Upper lobe of left lung (tissue), 6 donors: ENCODE measurements at regions not wholly inside any gene's neighbourhood (a gene's known extent, or its start where the extent isn't known, plus 50 kb on each side); places are given as distances from the start of the nearest gene placed in this dataset.

ENCODE experiments used
- ATAC-seq, 2 donors: fragments of 200-7000 bp; cut with Tn5 transposase; one replicate each; pipeline ENCODE4 v1.9.1; 2022; ENCODE audit warnings: mild to moderate bottlenecking in 2 of 2, moderate library complexity in 2 of 2; ENCODE audit not compliant: low FRiP score in 2 of 2
- DNase-seq, 2 donors: peaks; one replicate each; pipeline ENCODE4 v3.0.0-alpha.2; 2019 to 2020
- H3K27ac ChIP-seq, 4 donors: fragments of 200-600 bp; sonication (generic); one replicate each; pipeline ENCODE4 v1.5.1; 2016 to 2019
- H3K27me3 ChIP-seq, 4 donors: fragments of 200-600 bp; sonication (generic); one replicate each; pipeline ENCODE4 v1.5.1; 2017 to 2019
- H3K36me3 ChIP-seq, 4 donors: fragments of 200-600 bp; sonication (generic); one replicate each; pipeline ENCODE4 v1.5.1; 2016 to 2019
- H3K4me1 ChIP-seq, 4 donors: fragments of 200-600 bp; sonication (generic); one replicate each; pipeline ENCODE4 v1.5.1; 2018 to 2019
- H3K4me3 ChIP-seq, 4 donors: fragments of 200-600 bp; sonication (generic); one replicate each; pipeline ENCODE4 v1.5.1; 2017 to 2019; ENCODE audit warnings: mild to moderate bottlenecking in 2 of 4, moderate library complexity in 1 of 4
- H3K9me3 ChIP-seq, 4 donors: fragments of 200-600 bp; sonication (generic); one replicate each; pipeline ENCODE4 v1.5.1; 2018 to 2019
- EP300 ChIP-seq, 4 donors: sonication (generic); formaldehyde crosslinking; IDR thresholded peaks; one replicate each; pipeline ENCODE4 v1.5.1; 2017; ENCODE audit warnings: antibody characterized with exemption in 4 of 4, control low read depth in 2 of 4
- POLR2A ChIP-seq, 4 donors: fragments of 450-650 bp; IDR thresholded peaks; one replicate each; pipeline ENCODE4 v1.5.1; 2016 to 2017; ENCODE audit warnings: antibody characterized with exemption in 4 of 4, mild to moderate bottlenecking in 2 of 4
- POLR2AphosphoS5 ChIP-seq, 2 donors: sonication (generic); formaldehyde crosslinking; IDR thresholded peaks; one replicate each; pipeline ENCODE4 v1.5.1; 2017; ENCODE audit warnings: antibody characterized with exemption in 2 of 2
- WGBS, 2 donors: methylation state at CpG; one replicate each; pipeline ENCODE4 v1.1.5; 2017 to 2018; 5-methylcytosine and 5-hydroxymethylcytosine counted together
- TF ChIP-seq, protein P1 (sequence below), 6 experiments: fragments of 450-650 bp in 4 of 6; fragments of 200-600 bp in 2 of 6; sonication (generic) in 2 of 6; IDR thresholded peaks; one replicate each; pipeline ENCODE4 v1.5.1; 2016 to 2019; ENCODE audit warnings: antibody characterized with exemption in 6 of 6
- donor health status: DM: no; HTN: no; CAD: no; lungs with moderate emphysema.
- donor health status: DM: no; HTN: yes; CAD: no; lungs with severe emphysema.

DNA sequence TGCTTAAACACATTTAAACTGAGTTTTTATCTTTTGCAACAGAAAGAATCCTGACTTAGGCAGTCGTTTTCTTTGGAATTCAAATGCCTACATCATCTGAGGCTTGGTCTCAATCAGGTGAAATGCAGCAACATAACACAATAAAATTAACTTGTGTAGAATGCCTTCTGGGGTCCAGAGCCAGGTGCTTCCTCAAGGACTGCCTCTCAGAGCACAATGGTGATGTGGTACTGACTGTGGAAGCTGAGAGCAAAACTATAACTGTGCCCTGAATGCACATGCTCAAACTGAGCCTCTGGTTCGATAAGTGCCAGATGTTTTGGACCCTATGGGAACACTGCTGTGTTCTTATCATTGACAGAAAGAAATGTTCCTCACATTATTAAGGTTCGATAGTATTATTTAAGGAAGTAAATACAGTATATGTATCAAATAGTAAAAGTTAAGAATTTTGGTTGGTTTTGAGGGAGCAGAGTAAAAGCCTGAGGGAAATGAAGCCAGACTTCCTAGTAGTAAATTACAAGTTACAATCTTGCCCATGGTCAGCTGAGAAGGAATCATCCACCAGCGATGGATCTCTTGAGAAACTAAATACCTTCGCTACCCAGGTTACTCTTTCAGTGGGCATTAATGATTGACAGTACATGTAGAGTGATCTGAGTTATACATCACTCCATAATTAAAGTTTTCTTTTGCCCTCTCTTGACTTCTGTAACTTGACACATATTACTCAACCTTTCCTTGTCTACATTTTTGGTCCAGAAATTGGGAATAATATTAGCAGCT, 122.9 kb upstream of the ATP2B1 start:
- H3K4me1 ChIP-seq, result no peaks in the 10 kb centered on the region
- DNase-seq, result no peak
- 71 to 76% methylated on average over 5 of the region's 5 CpGs for WGBS, 2 donors

DNA sequence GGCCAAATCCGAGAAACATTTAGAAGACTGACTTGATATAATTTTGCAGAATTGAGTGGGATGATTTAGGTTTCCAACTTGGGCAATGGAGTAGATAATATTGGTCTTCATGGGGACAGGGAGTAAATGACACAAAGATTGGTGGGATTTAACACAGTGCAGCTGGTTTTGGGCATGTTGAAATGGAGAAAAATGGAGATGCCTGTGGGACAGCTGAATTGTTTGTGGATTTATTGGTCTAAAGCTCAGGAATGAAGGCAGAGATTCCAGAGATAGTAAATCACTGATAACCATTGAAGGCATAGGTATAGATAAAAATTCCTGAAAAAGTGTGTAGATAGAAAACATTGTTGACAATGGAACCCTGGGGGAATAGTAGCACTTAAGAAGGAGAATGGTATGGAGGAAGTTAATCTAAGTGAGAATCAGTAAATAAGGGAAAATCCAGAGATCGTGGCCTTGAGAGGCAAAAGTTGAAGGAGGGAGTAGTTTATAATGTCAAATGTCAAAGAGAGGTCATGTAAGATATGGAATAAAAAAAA, 120.9 kb upstream of the ATP2B1 start:
- no peak overlapping the region for H3K4me3 ChIP-seq
- H3K27ac ChIP-seq, result no peak overlapping the region
- TF ChIP-seq POLR2AphosphoS5 (IDR thresholded peaks at IDR 0.05), result no peak
- TF ChIP-seq, protein P1, sequence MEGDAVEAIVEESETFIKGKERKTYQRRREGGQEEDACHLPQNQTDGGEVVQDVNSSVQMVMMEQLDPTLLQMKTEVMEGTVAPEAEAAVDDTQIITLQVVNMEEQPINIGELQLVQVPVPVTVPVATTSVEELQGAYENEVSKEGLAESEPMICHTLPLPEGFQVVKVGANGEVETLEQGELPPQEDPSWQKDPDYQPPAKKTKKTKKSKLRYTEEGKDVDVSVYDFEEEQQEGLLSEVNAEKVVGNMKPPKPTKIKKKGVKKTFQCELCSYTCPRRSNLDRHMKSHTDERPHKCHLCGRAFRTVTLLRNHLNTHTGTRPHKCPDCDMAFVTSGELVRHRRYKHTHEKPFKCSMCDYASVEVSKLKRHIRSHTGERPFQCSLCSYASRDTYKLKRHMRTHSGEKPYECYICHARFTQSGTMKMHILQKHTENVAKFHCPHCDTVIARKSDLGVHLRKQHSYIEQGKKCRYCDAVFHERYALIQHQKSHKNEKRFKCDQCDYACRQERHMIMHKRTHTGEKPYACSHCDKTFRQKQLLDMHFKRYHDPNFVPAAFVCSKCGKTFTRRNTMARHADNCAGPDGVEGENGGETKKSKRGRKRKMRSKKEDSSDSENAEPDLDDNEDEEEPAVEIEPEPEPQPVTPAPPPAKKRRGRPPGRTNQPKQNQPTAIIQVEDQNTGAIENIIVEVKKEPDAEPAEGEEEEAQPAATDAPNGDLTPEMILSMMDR (IDR thresholded peaks at IDR 0.05), result no peak
- TF ChIP-seq POLR2A (IDR thresholded peaks at IDR 0.05), result no peak
- TF ChIP-seq EP300 (IDR thresholded peaks at IDR 0.05), result no peak
- H3K9me3 ChIP-seq, result no peaks in the 10 kb centered on the region
- DNase-seq (no peak), ATAC-seq (no peak)
- H3K36me3 ChIP-seq, result no peaks in the 10 kb centered on the region
- H3K4me1 ChIP-seq, result no peaks in the 10 kb centered on the region
- 77 to 78% methylated on average over 2 of the region's 2 CpGs for WGBS, 2 donors
- no peaks in the 10 kb centered on the region for H3K27me3 ChIP-seq

More for the DNA sequence above, 122.9 kb upstream of the ATP2B1 start:
- no peaks in the 10 kb centered on the region for H3K27me3 ChIP-seq
- H3K36me3 ChIP-seq, result no peaks in the 10 kb centered on the region
- H3K27ac ChIP-seq, result no peak overlapping the region
- H3K4me3 ChIP-seq, result no peak overlapping the region
- H3K9me3 ChIP-seq, result no peaks in the 10 kb centered on the region
- TF ChIP-seq EP300 (IDR thresholded peaks at IDR 0.05) (no peak), POLR2AphosphoS5 (IDR thresholded peaks at IDR 0.05) (no peak), POLR2A (IDR thresholded peaks at IDR 0.05) (no peak)
- TF ChIP-seq, protein P1 (IDR thresholded peaks at IDR 0.05), result no peak
- ATAC-seq, result no peak

DNA sequence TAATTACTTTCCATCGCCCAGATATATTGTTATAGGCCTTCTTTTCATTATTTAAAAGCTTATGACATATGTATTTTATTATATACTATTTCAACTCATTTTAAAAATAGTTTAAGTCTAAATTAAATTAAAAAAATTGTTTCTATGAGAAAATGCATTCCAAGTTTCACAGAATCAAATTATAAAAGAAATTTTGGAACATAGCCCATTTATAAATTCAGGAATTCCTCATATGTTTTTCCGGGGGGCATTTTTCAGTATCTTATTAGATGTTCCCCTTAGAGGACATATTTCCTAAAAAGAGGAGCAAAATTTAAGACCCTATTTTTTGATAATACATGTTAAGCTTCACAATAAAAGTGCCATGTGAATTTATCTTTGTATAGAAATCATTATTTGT, 119.9 kb upstream of the ATP2B1 start:
- no peak overlapping the region for H3K4me3 ChIP-seq
- TF ChIP-seq EP300 (IDR thresholded peaks at IDR 0.05) (no peak), POLR2AphosphoS5 (IDR thresholded peaks at IDR 0.05) (no peak), POLR2A (IDR thresholded peaks at IDR 0.05) (no peak)
- TF ChIP-seq, protein P1 (IDR thresholded peaks at IDR 0.05), result no peak
- no peaks in the 10 kb centered on the region for H3K27me3 ChIP-seq
- WGBS, 2 donors, result 92 to 93% methylated on average over 2 of the region's 2 CpGs
- no peaks in the 10 kb centered on the region for H3K36me3 ChIP-seq
- no peak overlapping the region for H3K27ac ChIP-seq
- H3K9me3 ChIP-seq, result no peaks in the 10 kb centered on the region
- no peaks in the 10 kb centered on the region for H3K4me1 ChIP-seq
- DNase-seq (no peak), ATAC-seq (no peak)

DNA sequence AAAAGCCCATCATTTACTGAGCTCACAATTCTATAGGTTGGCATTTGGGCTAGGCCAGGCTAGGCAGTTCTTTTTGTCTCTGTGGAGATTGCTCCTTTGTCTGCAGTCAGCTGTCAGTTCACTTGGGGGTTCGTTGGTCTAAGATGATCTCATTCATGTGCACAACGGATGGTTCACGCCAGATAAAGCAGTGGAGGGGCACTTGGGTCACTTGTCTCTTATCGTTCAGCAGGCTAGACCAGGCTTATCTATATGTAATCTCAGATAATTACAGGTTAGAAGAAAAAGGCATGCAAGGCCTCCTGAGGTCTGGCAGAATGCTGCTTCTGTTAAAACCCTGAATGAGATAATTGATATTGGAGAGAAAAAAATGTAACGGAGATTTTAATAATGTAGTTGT, 119.0 kb upstream of the ATP2B1 start:
- Histone ChIP-seq H3K4me3 (no peak overlapping the region), H3K36me3 (no peaks in the 10 kb centered on the region), H3K27me3 (no peaks in the 10 kb centered on the region), H3K27ac (no peak overlapping the region), H3K9me3 (no peaks in the 10 kb centered on the region), H3K4me1 (no peaks in the 10 kb centered on the region)
- no peak for TF ChIP-seq EP300 (IDR thresholded peaks at IDR 0.05)
- TF ChIP-seq POLR2AphosphoS5 (IDR thresholded peaks at IDR 0.05), result no peak
- TF ChIP-seq, protein P1 (IDR thresholded peaks at IDR 0.05), result no peak
- TF ChIP-seq POLR2A (IDR thresholded peaks at IDR 0.05), result no peak
- DNase-seq, result no peak
- no peak for ATAC-seq
- 70 to 74% methylated on average over 5 of the region's 5 CpGs for WGBS, 2 donors

DNA sequence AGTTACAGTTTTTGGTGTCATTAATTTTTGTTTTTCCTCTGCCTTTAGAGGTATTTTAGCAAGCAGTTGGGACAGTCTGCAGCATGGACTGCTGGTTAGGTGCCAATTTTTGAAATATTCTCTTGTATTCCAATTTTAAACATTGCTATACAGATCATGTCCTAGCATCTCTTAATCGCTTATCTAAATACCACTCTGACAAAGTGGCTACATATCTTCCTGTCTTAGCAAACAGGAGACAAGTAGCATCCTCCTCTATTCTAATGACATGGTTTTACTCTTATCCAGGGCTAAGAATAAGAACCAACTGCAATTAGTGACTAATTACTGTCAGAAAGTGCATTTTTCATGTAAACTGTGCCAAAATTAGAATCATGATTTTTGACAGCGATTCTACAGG, 117.8 kb upstream of the ATP2B1 start:
- no peaks in the 10 kb centered on the region for H3K4me1 ChIP-seq
- WGBS, 2 donors, result 86 to 90% methylated on average over 2 of the region's 2 CpGs
- no peaks in the 10 kb centered on the region for H3K27me3 ChIP-seq
- no peaks in the 10 kb centered on the region for H3K36me3 ChIP-seq
- H3K4me3 ChIP-seq, result no peak overlapping the region
- ATAC-seq, result no peak
- no peak for DNase-seq
- H3K27ac ChIP-seq, result no peak overlapping the region
- TF ChIP-seq POLR2A (IDR thresholded peaks at IDR 0.05) (no peak), EP300 (IDR thresholded peaks at IDR 0.05) (no peak), POLR2AphosphoS5 (IDR thresholded peaks at IDR 0.05) (no peak)
- TF ChIP-seq, protein P1 (IDR thresholded peaks at IDR 0.05), result no peak
- H3K9me3 ChIP-seq, result no peaks in the 10 kb centered on the region
